HG03460 (cell line): ENCODE measurements at regions not wholly inside any gene's neighbourhood (a gene's known extent, or its start where the extent isn't known, plus 50 kb on each side); places are given as distances from the start of the nearest gene placed in this dataset.

Experiments
- ATAC-seq: cut with Tn5 transposase; IDR thresholded peaks from one replicate; pipeline ENCODE4 v1.9.1; 2021; ENCODE audit not compliant: unreplicated experiment

GRCh38 chr13:80400865-80401426, 60.0 kb upstream of the SPRY2 start:
- ATAC-seq = no peak

- ATAC-seq = peak; percentile 29
These were observed 59.4 kb upstream of the SPRY2 start for GRCh38 chr13:80400164-80400864.

GRCh38 chr13:80399340-80400163, 58.6 kb upstream of the SPRY2 start:
- ATAC-seq = peak; percentile 50
